ENCODE measurements at regions not wholly inside any gene's neighbourhood (a gene's known extent, or its start where the extent isn't known, plus 50 kb on each side); places are given as distances from the start of the nearest gene placed in this dataset.

DNA sequence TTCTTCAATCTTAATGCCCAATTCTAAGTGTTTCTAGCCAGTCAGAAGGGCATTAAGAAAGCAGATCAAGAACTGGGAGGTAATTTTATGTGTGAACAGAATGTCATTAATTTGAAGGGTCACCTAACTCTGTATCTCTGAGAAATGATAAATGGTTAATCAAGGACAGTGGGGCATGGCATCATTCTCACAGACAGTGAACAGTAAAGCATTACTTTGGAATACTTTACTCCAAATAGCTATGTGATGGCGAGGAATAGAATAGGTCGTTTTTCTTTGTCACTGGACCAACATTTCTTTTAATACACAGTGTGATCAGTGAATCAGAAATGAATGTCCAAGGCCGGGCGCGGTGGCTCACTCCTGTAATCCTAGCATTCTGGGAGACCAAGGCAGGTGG is 166.1 kb upstream of the KRR1 start:
- WGBS (ENCODE audit: insufficient coverage, low coverage, missing lambda C conversion rate): 61% methylated on average over 5 of the region's 5 CpGs
- CTCF ChIA-PET (ENCODE audit: low intra/inter-chr PET ratio): no interaction called here
- no peak for ATAC-seq
- intact Hi-C loops (cut with micrococcal nuclease) (no loop called here), in situ Hi-C loops (cut with MboI) (no loop called here)
- peaks cover 0 to 7% of the 10 kb centered on the region in 2 experiments; a peak in 1 of 5 replicates for H3K4me1 ChIP-seq (replicated peaks in 1 of 2; ENCODE audit: control insufficient read depth in 2 of 2, insufficient read depth in 2 of 2, low read length in 2 of 2)
- TF ChIP-seq, protein P1, sequence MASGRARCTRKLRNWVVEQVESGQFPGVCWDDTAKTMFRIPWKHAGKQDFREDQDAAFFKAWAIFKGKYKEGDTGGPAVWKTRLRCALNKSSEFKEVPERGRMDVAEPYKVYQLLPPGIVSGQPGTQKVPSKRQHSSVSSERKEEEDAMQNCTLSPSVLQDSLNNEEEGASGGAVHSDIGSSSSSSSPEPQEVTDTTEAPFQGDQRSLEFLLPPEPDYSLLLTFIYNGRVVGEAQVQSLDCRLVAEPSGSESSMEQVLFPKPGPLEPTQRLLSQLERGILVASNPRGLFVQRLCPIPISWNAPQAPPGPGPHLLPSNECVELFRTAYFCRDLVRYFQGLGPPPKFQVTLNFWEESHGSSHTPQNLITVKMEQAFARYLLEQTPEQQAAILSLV (tag; IDR thresholded peaks at IDR 0.05): no peak
- TF ChIP-seq CBFA2T2 (conservative IDR thresholded peaks at IDR 0.05) (no peak), BRF1 (IDR thresholded peaks at IDR 0.05; ENCODE audit: borderline replicate concordance, extremely low read depth, insufficient read length) (no peak)
- POLR2A ChIA-PET: interaction anchor here (1.1 kb wide), 1 partner anchor 10 kb away, joined by 3 read pairs; no protein-coding TSS in a partner anchor
- no TSS peak for BruUV-seq (replicated peaks)
- no peaks in the 10 kb centered on the region for H3K9me1 ChIP-seq (ENCODE audit: control insufficient read depth, insufficient read depth, low read length)
- H3K9ac ChIP-seq (ENCODE audit: insufficient read depth in 1 of 2, low read depth in 2 of 2, low read length in 2 of 2): no peak overlapping the region
- no peaks in the 10 kb centered on the region for H3K27me3 ChIP-seq (ENCODE audit: control insufficient read depth in 2 of 2, insufficient read depth in 2 of 2, low read length in 2 of 2)
- H2AFZ ChIP-seq (ENCODE audit: low read depth, low read length): no peak overlapping the region
- no peak overlapping the region for H3K4me3 ChIP-seq
- no peaks in the 10 kb centered on the region for H3K9me3 ChIP-seq (replicated peaks; ENCODE audit: control insufficient read depth, insufficient read depth, low read depth, low read length)
- DNase-seq (ENCODE audit: extremely low read depth in 1 of 4, low spot score in 3 of 4): no peak
- FAIRE-seq: no peak
- H4K20me1 ChIP-seq (replicated peaks; ENCODE audit: control insufficient read depth, insufficient read depth, low read length): no peaks in the 10 kb centered on the region
- H3K4me2 ChIP-seq (ENCODE audit: insufficient read depth, low read length): no peak overlapping the region
- no peaks in the 10 kb centered on the region for H3K79me2 ChIP-seq (ENCODE audit: control insufficient read depth, insufficient read depth, low read length)
- no peak overlapping the region for H3K27ac ChIP-seq (ENCODE audit: extremely low read depth, low read depth, low read length)
- no peaks in the 10 kb centered on the region for H3K36me3 ChIP-seq (ENCODE audit: control insufficient read depth, insufficient read depth, low read length)

DNA sequence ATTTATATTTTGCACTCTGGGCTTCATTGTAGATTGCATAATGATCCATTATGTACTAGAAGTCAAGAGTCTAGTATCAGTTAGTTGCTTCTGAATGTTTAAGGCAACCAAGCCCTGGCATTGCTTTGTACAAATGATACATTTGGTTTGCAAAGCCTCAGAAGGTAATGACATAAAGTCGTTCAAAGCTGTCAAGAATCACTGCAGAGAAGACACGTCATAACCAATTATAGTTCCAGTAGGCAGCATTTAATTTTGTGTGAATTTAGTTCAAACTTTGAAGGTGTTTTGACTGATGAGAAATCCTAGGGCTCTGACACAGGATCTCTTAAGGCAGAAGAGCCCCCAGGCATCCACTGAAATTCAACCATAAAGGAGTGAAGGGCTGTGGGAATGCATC is 163.0 kb upstream of the KRR1 start:
- no peak for DNase-seq (ENCODE audit: extremely low read depth in 1 of 4, low spot score in 3 of 4)
- H3K27ac ChIP-seq (ENCODE audit: extremely low read depth, low read depth, low read length): no peak overlapping the region
- ChIA-PET POLR2A (no interaction called here), CTCF (ENCODE audit: low intra/inter-chr PET ratio) (no interaction called here)
- ATAC-seq: no peak
- no peak overlapping the region for H3K4me2 ChIP-seq (ENCODE audit: insufficient read depth, low read length)
- H3K9me1 ChIP-seq (ENCODE audit: control insufficient read depth, insufficient read depth, low read length): no peaks in the 10 kb centered on the region
- no peak overlapping the region for H3K4me3 ChIP-seq
- H4K20me1 ChIP-seq (replicated peaks; ENCODE audit: control insufficient read depth, insufficient read depth, low read length): no peaks in the 10 kb centered on the region
- intact Hi-C loops (cut with micrococcal nuclease) (no loop called here), in situ Hi-C loops (cut with MboI) (no loop called here)
- H3K4me1 ChIP-seq (replicated peaks in 1 of 2; ENCODE audit: control insufficient read depth in 2 of 2, insufficient read depth in 2 of 2, low read length in 2 of 2): peaks cover 0 to 7% of the 10 kb centered on the region in 2 experiments; a peak in 1 of 5 replicates
- no peaks in the 10 kb centered on the region for H3K36me3 ChIP-seq (ENCODE audit: control insufficient read depth, insufficient read depth, low read length)
- no peak overlapping the region for H2AFZ ChIP-seq (ENCODE audit: low read depth, low read length)
- BruUV-seq (replicated peaks): no TSS peak
- H3K9me3 ChIP-seq (replicated peaks; ENCODE audit: control insufficient read depth, insufficient read depth, low read depth, low read length): no peaks in the 10 kb centered on the region
- H3K79me2 ChIP-seq (ENCODE audit: control insufficient read depth, insufficient read depth, low read length): no peaks in the 10 kb centered on the region
- no peak for FAIRE-seq
- 4% methylated on average over 2 of the region's 2 CpGs for WGBS (ENCODE audit: insufficient coverage, low coverage, missing lambda C conversion rate)
- no peaks in the 10 kb centered on the region for H3K27me3 ChIP-seq (ENCODE audit: control insufficient read depth in 2 of 2, insufficient read depth in 2 of 2, low read length in 2 of 2)
- H3K9ac ChIP-seq (ENCODE audit: insufficient read depth in 1 of 2, low read depth in 2 of 2, low read length in 2 of 2): no peak overlapping the region
- TF ChIP-seq RAD21 (CRISPR knock-in tag; conservative IDR thresholded peaks at IDR 0.05 in 1 of 2, IDR thresholded peaks at IDR 0.05 in 1 of 2) (no peak), ILK (tag; IDR thresholded peaks at IDR 0.05; ENCODE audit: borderline replicate concordance, low read depth) (no peak), RUNX1 (IDR thresholded peaks at IDR 0.05; ENCODE audit: low read depth) (no peak), CREM (IDR thresholded peaks at IDR 0.05; ENCODE audit: low read depth) (no peak), ZNF589 (CRISPR knock-in tag; IDR thresholded peaks at IDR 0.05; ENCODE audit: low read depth) (no peak), HCFC1 (IDR thresholded peaks at IDR 0.05; ENCODE audit: low read depth, low read length) (no peak), ZNF707 (CRISPR knock-in tag; conservative IDR thresholded peaks at IDR 0.05) (no peak), SMARCE1 (IDR thresholded peaks at IDR 0.05) (no peak), ZNF696 (CRISPR knock-in tag; conservative IDR thresholded peaks at IDR 0.05) (no peak), TCFL5 (CRISPR knock-in tag; conservative IDR thresholded peaks at IDR 0.05) (no peak), MXD1 (CRISPR knock-in tag; IDR thresholded peaks at IDR 0.05; ENCODE audit: borderline replicate concordance, poor library complexity, severe bottlenecking) (no peak), NR2C1 (IDR thresholded peaks at IDR 0.05) (no peak), NR2C1 (tag; IDR thresholded peaks at IDR 0.05) (no peak), TCF15 (CRISPR knock-in tag; IDR thresholded peaks at IDR 0.05) (no peak)
